RWPE1 (cell line): ENCODE measurements at regions not wholly inside any gene's neighbourhood (a gene's known extent, or its start where the extent isn't known, plus 50 kb on each side); places are given as distances from the start of the nearest gene placed in this dataset.

Experiments used
- CTCF ChIA-PET: fragments of 350-600 bp; sonication (Branson Sonifier 250); formaldehyde crosslinking; extraction: SDS; loops from one replicate; lab custom pipeline; 2021; lab: Yijun Ruan, JAX
- POLR2A ChIA-PET: fragments of 400-600 bp; formaldehyde crosslinking; extraction: SDS; loops from one replicate; lab custom pipeline; 2020; ENCODE audit warnings: antibody characterized with exemption; ENCODE audit not compliant: low non-redundant PET; lab: Yijun Ruan, JAX
- DNase-seq: peaks from one replicate; pipeline ENCODE4 v3.0.0; 2012; ENCODE audit warnings: low spot score
- H3K27ac ChIP-seq: fragments of 450-650 bp; 2 replicates; pipeline ENCODE4 v1.5.1; 2017
- CTCF ChIP-seq: fragments of 450-650 bp; conservative IDR thresholded peaks from 2 replicates; pipeline ENCODE4 v1.5.1; 2017; ENCODE audit warnings: low read depth, mild to moderate bottlenecking

DNA sequence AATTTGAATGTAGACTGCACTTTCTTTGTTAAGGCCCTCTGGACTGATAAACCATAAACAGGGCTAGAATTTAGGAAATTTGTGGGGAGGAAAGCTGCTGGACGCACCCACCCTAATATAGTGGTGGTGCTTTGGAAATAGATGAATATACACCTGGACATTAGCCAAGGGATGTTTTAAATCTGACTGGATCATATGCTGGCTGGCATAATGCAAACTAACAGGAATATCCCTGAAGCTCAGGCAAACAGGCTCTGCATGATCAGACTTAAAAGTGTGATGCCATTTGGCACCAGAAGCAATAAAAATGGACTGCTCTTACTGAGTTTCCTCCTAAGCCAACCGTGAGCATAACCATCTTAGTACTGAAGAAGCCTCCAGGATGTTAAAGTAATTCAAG lies 465.8 kb upstream of the ROBO1 start:
- ChIA-PET CTCF (no interaction called here), POLR2A (no interaction called here)
- TF ChIP-seq CTCF, result no peak
- no peak overlapping the region for H3K27ac ChIP-seq
- DNase-seq, result no peak

- ChIA-PET POLR2A (no interaction called here), CTCF (no interaction called here)
- no peak overlapping the region for H3K27ac ChIP-seq
- peak; percentile 36 for DNase-seq
- no peak for TF ChIP-seq CTCF
Measured at GRCh38 chr3:80232760-80233159, 465.0 kb upstream of the ROBO1 start.

DNA sequence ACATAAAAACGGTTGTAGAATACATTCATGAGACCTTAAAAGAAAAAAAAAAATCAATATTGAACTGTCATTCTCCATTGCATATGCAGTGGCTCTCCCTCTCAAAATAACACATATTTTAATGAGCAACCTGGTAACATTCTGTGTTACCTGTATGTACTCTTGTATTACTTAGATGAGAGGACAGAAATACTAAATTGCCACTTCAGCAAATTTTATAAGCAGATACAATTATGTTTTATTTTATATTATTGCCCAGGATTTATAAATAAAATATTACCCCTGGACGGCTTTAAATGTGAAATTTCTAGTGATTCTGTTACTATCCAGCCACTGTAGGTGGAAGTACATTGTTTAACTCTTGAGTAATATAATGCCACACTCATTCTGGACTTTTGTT lies 463.2 kb upstream of the ROBO1 start:
- POLR2A ChIA-PET, result no interaction called here
- no peak for DNase-seq
- no peak overlapping the region for H3K27ac ChIP-seq
- no peak for TF ChIP-seq CTCF
- CTCF ChIA-PET, result interaction anchor here (0.7 kb wide), 1 partner anchor 506 kb away, joined by 3 read pairs; no protein-coding TSS in a partner anchor

GRCh38 chr3:80227216-80227615 lies 459.4 kb upstream of the ROBO1 start:
- ChIA-PET POLR2A (no interaction called here), CTCF (no interaction called here)
- DNase-seq, result no peak
- TF ChIP-seq CTCF, result no peak
- no peak overlapping the region for H3K27ac ChIP-seq

- CTCF ChIA-PET, result interaction anchor here (0.7 kb wide), 1 partner anchor 88 kb away, joined by 6 read pairs; no protein-coding TSS in a partner anchor
- POLR2A ChIA-PET, result no interaction called here
Measured at GRCh38 chr3:80215191-80215590, 447.4 kb upstream of the ROBO1 start.

DNA sequence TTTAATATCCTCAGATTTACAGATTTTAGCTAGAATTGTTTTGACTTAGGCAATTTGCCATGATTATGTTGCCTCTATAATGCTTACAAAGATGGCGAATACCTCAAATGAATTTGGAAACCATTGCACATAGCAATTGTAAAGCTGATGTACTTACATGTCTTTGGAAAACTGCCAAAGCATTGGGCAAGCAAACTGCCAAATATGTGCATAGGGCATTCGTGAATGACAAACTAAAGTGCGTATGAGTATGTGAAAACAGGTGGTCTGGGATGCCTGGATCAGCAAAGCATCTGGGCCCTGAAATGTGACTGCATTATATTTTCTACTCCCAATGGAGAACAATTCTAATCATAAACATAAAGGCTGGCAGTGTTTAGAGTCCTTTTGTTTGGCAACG lies 445.3 kb upstream of the ROBO1 start:
- DNase-seq, result no peak
- CTCF ChIA-PET, result no interaction called here

More at GRCh38 chr3:80215191-80215590, 447.4 kb upstream of the ROBO1 start:
- no peak overlapping the region for H3K27ac ChIP-seq
- DNase-seq, result no peak
- no peak for TF ChIP-seq CTCF

More for the DNA sequence above, 445.3 kb upstream of the ROBO1 start:
- no peak for TF ChIP-seq CTCF
- POLR2A ChIA-PET, result no interaction called here
- H3K27ac ChIP-seq, result no peak overlapping the region
